Epithelial cell of esophagus (primary cell): ENCODE measurements at regions not wholly inside any gene's neighbourhood (a gene's known extent, or its start where the extent isn't known, plus 50 kb on each side); places are given as distances from the start of the nearest gene placed in this dataset.

ENCODE experiments used
- DNase-seq: peaks from one replicate; pipeline ENCODE4 v3.0.0; 2010; ENCODE audit warnings: low read depth
- H3K4me3 ChIP-seq: 2 replicates; pipeline ENCODE4 v1.5.1; 2011; ENCODE audit warnings: mild to moderate bottlenecking, low read length, control low read depth
- CTCF ChIP-seq: IDR thresholded peaks from 2 replicates; pipeline ENCODE4 v1.5.1; 2011; ENCODE audit warnings: low read depth, mild to moderate bottlenecking, low read length, control low read depth, inconsistent platforms; ENCODE audit not compliant: insufficient read depth; ENCODE audit errors: missing control alignments

GRCh38 chr2:187167491-187167890, 280.6 kb downstream of the CALCRL start:
- no peak for TF ChIP-seq CTCF
- DNase-seq, result no peak
- H3K4me3 ChIP-seq, result no peak overlapping the region

DNA sequence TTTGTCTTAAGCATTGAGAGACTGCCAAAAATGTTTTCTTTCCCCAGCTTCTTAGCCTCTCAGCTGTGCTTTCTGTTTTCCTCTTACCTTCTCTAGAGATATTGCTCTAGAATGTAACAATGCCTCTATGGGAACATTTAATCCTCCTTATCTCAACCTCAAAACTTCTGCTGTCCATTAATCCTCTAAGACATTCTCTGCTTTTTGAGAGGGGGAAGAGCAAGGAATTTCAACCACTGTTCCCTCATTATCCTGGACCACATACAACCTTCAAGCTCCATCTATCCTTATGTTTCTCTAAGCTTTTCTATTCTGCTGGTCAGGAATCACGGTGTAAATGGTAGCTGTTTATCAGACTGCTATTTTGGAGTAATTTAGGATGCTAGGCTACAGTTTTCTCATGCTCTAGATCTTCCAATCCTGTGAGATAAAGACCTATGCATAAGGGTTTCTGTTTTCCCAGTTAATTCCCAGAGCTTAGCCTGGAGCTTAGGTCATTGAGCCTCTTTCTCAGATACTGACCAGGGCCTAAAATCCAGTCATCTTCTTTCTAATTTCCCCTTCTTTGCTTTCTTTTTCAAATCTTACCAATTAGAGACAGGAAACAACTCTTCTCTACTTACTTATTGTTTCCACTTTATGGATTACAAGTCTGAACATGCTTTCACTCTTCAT, 282.0 kb downstream of the CALCRL start:
- TF ChIP-seq CTCF, result no peak
- no peak overlapping the region for H3K4me3 ChIP-seq
- DNase-seq, result peak; percentile 1

- H3K4me3 ChIP-seq, result no peak overlapping the region
- no peak for TF ChIP-seq CTCF
- no peak for DNase-seq
Observed at GRCh38 chr2:187158452-187158851, 289.6 kb downstream of the CALCRL start.

DNA sequence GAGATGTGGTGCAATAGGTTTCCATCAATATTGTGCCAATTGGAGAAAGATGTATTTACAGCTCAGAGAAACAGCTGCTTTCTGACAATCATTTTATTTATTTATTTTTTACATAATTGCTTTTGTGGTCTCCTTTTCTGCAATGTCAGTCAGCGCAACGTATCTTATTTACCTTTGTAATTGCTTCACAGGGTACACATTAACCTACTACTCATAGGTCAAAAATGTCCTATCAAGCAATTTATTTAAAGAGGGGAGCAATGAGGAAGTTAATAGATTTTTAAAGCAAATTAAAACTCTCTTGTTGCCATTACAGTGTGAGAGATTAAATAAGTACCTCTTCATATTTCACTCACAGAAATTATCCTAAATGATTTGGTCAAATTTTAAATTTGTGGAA, 291.0 kb downstream of the CALCRL start:
- no peak for DNase-seq
- no peak for TF ChIP-seq CTCF
- H3K4me3 ChIP-seq, result no peak overlapping the region

DNA sequence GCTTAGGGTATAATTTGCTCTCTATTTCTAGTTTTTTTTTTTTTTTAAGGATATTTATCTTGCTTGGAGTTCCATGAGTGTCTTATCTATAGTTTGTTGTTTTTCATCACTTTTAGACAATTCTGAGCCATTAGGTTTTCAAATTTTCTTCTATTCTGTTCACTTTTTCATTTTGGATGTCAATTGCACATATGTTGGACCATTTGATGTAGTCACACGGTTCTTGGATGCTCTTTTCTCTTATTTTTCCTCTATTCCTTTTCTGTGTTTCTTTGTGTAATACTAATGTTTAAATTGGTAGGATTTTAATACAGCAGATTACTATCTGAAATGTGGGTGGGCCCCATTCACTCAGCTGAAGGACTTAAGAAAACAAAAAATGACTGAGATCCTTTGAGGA, 292.6 kb downstream of the CALCRL start:
- H3K4me3 ChIP-seq, result no peak overlapping the region
- no peak for TF ChIP-seq CTCF
- no peak for DNase-seq

GRCh38 chr2:187150670-187151069, 297.4 kb downstream of the CALCRL start:
- DNase-seq, result peak; percentile 26
- no peak overlapping the region for H3K4me3 ChIP-seq
- no peak for TF ChIP-seq CTCF

DNA sequence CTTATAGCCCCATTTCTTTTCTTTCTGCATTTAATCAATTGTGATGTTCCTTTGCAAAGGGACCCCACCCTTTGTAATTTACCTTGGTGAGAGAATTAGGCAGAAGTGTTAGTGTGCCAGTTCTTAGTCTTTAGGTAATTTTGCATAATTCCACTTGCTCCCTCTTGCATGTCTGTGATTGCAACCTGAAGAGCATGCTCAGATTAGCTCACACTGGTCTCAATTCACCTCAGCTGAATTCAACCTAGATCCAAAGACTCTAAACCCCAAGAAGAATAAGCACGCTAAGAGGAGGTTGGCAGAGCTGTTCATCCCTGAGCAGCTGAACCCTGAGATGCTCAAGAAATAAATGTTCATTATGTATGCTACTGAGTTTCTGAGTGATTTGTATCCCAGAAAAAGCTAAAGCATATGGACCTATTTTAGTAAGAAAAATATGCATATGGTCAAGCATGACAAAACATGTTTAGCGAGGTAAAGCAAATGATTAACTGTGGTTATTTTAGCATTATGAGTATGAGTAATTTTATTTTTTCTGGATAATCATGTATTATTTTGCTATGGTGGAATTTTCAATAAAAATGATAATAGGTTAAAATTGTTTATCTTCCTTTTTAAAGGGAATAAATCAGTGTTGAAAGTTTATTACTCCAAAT, 299.2 kb upstream of the ZSWIM2 start:
- TF ChIP-seq CTCF, result no peak
- no peak overlapping the region for H3K4me3 ChIP-seq
- peak; percentile 10 for DNase-seq
